Activated naive CD4-positive, alpha-beta T cell treated with anti-CD3 and anti-CD28 coated beads, Interleukin-2, amount 10 ng/mL, durations not matched to agents 7 days and 5 days (primary cell): ENCODE measurements at regions not wholly inside any gene's neighbourhood (a gene's known extent, or its start where the extent isn't known, plus 50 kb on each side); places are given as distances from the start of the nearest gene placed in this dataset.
"Not testable (repeated sequence)": the region's sequence is repeated elsewhere in the genome, so short reads cannot be mapped to it uniquely, and the experiment has no call there.

Experiments
- CTCF ChIA-PET: fragments of 350-600 bp; sonication (Branson Sonifier 250); formaldehyde crosslinking; loops from one replicate; lab custom pipeline; 2021; ENCODE audit warnings: antibody characterized with exemption; lab: Charles Lee
- DNase-seq: peaks from one replicate; pipeline ENCODE4 v3.0.0-alpha.2; 2020
- H3K27ac Mint-ChIP-seq: one replicate; pipeline ENCODE4 v1.8.0; 2021; ENCODE audit warnings: mild to moderate bottlenecking, moderate library complexity, mixed read lengths
- H3K27me3 Mint-ChIP-seq: one replicate; pipeline ENCODE4 v1.8.0; 2021; ENCODE audit warnings: mild to moderate bottlenecking, mixed read lengths
- H3K36me3 Mint-ChIP-seq: one replicate; pipeline ENCODE4 v1.8.0; 2021; ENCODE audit warnings: mixed read lengths
- H3K4me1 Mint-ChIP-seq: one replicate; pipeline ENCODE4 v1.8.0; 2021; ENCODE audit warnings: mixed read lengths
- H3K4me3 Mint-ChIP-seq: one replicate; pipeline ENCODE4 v1.8.0; 2021; ENCODE audit warnings: mild to moderate bottlenecking, moderate library complexity, mixed read lengths
- H3K9me3 Mint-ChIP-seq: one replicate; pipeline ENCODE4 v1.8.0; 2021; ENCODE audit warnings: mixed read lengths

DNA sequence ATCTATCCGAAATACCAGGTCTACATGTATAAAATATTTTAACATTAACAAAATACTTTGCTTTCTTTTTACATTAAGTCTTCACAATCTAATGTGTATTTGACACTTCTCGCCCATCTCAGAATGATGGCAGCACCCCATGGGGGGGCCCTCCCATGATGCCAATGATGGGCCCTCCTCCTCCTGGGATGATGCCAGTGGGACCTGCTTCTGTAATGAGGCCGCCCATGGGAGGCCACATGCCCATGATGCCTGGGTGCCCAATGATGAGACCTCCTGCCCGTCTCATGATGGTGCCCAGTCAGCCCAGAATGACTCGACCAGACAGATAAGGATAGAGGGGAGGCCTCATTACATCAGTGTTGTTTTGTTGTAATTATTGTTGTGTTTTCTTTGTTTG, 110.5 kb downstream of the ART5 start:
- H3K9me3 Mint-ChIP-seq, H3K36me3 Mint-ChIP-seq, H3K4me1 Mint-ChIP-seq, H3K27ac Mint-ChIP-seq, DNase-seq, H3K4me3 Mint-ChIP-seq, CTCF ChIA-PET, H3K27me3 Mint-ChIP-seq: not testable (repeated sequence)

DNA sequence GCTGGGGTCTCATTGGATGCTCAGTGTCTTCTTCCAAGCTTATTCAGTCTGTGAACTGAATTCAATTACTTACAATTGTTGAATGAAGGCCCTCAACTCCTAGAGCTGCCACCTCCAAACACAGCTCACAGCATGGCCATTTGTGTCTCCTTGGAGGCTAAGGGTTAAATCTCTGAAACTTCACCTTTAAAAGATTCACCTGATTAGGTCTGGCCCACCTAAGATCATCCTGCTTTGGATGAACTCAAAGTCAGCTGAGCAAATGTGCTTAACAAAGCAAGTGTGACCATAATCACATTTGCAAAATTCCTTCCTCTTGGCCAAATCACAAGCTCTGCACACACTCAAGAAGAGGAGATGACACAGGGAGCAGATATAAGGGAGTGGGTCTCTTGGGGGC, 118.2 kb downstream of the ART5 start:
- CTCF ChIA-PET: not testable (repeated sequence)

DNA sequence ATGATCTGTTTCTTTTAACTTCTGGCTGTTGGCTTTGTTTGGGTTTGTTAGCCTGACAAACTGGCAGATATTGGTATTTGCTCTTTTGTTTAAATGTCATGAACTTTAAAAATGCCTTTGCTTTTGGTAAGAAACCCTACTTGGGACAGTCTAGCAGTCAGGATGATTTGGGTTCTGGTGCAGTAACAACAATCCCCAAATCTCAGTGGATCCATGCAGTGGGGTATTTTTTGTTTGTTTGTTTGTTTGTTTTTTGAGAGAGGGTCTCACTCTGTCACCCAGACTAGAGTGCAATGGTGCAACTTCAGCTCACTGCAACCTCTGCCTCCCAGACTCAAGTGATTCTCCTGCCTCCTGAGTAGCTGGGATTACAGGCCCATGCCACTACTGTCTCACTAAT, 120.9 kb downstream of the ART5 start:
- peaks cover 12% of the 10 kb centered on the region for H3K27me3 Mint-ChIP-seq
- H3K27ac Mint-ChIP-seq, DNase-seq, H3K4me3 Mint-ChIP-seq, CTCF ChIA-PET, H3K9me3 Mint-ChIP-seq, H3K36me3 Mint-ChIP-seq, H3K4me1 Mint-ChIP-seq: not testable (repeated sequence)

More for the DNA sequence above, 118.2 kb downstream of the ART5 start:
- H3K27me3 Mint-ChIP-seq: peaks cover 10% of the 10 kb centered on the region
- H3K36me3 Mint-ChIP-seq, H3K4me1 Mint-ChIP-seq, H3K9me3 Mint-ChIP-seq, H3K27ac Mint-ChIP-seq, DNase-seq, H3K4me3 Mint-ChIP-seq: not testable (repeated sequence)

DNA sequence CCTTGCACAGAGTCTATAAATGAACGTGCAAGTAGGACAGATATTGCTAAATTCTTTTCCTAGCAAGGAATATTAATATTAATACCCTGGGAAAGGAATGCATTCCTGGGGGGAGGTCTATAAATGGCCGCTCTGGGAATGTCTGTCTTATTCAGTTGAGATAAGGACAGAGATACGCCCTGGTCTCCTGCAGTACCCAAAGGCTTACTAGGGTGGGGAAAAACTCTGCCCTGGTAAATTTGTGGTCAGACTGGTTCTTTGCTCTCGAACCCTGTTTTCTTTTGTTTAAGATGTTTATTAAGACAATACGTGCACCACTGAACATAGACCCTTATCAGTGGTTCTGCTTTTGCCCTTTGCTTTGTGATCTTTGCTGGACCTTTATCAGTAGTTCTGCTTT, 122.0 kb downstream of the ART5 start:
- H3K27ac Mint-ChIP-seq, H3K4me1 Mint-ChIP-seq: not testable (repeated sequence)

DNA sequence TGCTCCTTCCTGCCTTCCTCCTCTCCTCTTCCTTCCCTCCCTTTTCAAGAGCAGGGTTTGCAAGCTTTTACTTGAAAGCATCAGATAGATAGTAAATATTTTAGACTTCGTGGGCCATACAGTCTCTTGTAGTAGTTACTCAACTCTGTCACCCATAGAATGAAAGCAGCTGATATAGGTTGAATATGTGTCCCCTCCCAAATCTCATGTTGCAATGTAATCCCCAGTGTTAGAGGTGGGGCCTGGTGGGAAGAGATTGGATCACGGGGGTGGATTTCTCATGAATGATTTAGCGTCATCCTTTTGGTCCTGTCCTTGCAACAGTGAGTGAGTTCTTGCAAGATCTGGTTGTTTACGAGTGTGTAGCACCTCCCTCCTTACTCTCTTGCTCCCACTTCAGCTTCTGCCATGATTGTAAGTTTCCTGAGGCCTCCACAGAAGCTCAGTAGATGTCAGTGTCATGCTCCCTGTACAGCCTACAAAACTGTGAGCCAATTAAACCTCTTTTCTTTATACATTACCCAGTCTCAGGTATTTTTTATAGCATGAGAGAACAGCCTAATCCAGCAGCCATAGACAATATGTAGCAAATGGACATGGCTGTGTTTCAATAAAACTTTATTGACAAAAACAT, 124.7 kb downstream of the ART5 start:
- CTCF ChIA-PET, H3K27ac Mint-ChIP-seq, H3K9me3 Mint-ChIP-seq, H3K4me3 Mint-ChIP-seq, H3K36me3 Mint-ChIP-seq, DNase-seq: not testable (repeated sequence)
- Mint-ChIP-seq H3K27me3 (peaks cover 16% of the 10 kb centered on the region), H3K4me1 (peaks cover 12% of the 10 kb centered on the region)

More for the DNA sequence above, 122.0 kb downstream of the ART5 start:
- H3K27me3 Mint-ChIP-seq: peaks cover 13% of the 10 kb centered on the region
- DNase-seq, CTCF ChIA-PET, H3K4me3 Mint-ChIP-seq, H3K36me3 Mint-ChIP-seq, H3K9me3 Mint-ChIP-seq: not testable (repeated sequence)

GRCh38 chr11:3516345-3516933, 125.4 kb downstream of the ART5 start:
- H3K9me3 Mint-ChIP-seq, DNase-seq, H3K27ac Mint-ChIP-seq, H3K36me3 Mint-ChIP-seq, H3K4me3 Mint-ChIP-seq, CTCF ChIA-PET: not testable (repeated sequence)
- H3K27me3 Mint-ChIP-seq: peaks cover 16% of the 10 kb centered on the region
- H3K4me1 Mint-ChIP-seq: peaks cover 19% of the 10 kb centered on the region

- H3K27me3 Mint-ChIP-seq: peaks cover 16% of the 10 kb centered on the region
- CTCF ChIA-PET, H3K9me3 Mint-ChIP-seq, H3K36me3 Mint-ChIP-seq, DNase-seq: not testable (repeated sequence)
- H3K4me1 Mint-ChIP-seq: peaks cover 27% of the 10 kb centered on the region
- H3K4me3 Mint-ChIP-seq: peak overlapping the region; percentile 9
- peak overlapping the region; percentile 28 for H3K27ac Mint-ChIP-seq
These were observed 127.0 kb downstream of the ART5 start for GRCh38 chr11:3514635-3515424.

- CTCF ChIA-PET, H3K36me3 Mint-ChIP-seq, H3K9me3 Mint-ChIP-seq, H3K27me3 Mint-ChIP-seq, H3K4me3 Mint-ChIP-seq, DNase-seq: not testable (repeated sequence)
- Mint-ChIP-seq H3K27ac (peak overlapping the region; percentile 77), H3K4me1 (peaks cover 27% of the 10 kb centered on the region)
These were observed 128.5 kb downstream of the ART5 start for GRCh38 chr11:3513311-3513710.

GRCh38 chr11:3512751-3513150, 129.0 kb downstream of the ART5 start:
- H3K4me1 Mint-ChIP-seq: peaks cover 27% of the 10 kb centered on the region
- H3K9me3 Mint-ChIP-seq, H3K27me3 Mint-ChIP-seq, DNase-seq, H3K36me3 Mint-ChIP-seq, CTCF ChIA-PET: not testable (repeated sequence)
- H3K4me3 Mint-ChIP-seq: peak overlapping the region; percentile 42
- H3K27ac Mint-ChIP-seq: peak overlapping the region; percentile 85

DNA sequence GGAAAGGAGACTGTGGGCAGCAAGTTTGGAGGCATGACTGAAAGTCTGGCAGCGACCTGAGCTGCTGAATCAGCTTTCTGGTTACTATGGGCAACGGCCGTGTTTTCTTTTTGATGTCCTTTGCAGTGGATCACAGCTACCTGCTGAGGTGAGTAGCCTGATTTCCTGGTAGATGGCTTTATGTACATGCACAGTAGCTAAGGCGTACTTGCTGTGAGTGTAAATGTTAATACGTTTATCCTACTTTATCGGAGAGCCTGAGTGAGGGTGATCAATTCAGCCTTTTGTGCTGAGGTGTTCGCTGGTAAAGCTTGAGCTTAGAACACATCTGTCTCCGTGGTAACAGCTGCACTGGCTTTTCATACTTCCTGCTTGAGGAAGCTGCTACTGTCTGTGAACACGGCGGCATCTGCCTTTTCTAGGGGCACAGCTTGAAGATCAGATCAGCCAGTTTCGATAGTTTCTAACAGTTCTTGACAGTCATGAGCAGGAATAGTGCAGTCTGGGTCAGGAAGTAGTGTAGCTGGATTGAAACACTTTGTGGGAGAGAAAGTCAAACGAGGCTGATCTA, 129.6 kb downstream of the ART5 start:
- peak overlapping the region; percentile 85 for H3K27ac Mint-ChIP-seq
- H3K4me1 Mint-ChIP-seq: peaks cover 27% of the 10 kb centered on the region
- H3K27me3 Mint-ChIP-seq, H3K36me3 Mint-ChIP-seq, CTCF ChIA-PET, H3K9me3 Mint-ChIP-seq: not testable (repeated sequence)
- peak; percentile 51 for DNase-seq
- H3K4me3 Mint-ChIP-seq: peak overlapping the region; percentile 42

DNA sequence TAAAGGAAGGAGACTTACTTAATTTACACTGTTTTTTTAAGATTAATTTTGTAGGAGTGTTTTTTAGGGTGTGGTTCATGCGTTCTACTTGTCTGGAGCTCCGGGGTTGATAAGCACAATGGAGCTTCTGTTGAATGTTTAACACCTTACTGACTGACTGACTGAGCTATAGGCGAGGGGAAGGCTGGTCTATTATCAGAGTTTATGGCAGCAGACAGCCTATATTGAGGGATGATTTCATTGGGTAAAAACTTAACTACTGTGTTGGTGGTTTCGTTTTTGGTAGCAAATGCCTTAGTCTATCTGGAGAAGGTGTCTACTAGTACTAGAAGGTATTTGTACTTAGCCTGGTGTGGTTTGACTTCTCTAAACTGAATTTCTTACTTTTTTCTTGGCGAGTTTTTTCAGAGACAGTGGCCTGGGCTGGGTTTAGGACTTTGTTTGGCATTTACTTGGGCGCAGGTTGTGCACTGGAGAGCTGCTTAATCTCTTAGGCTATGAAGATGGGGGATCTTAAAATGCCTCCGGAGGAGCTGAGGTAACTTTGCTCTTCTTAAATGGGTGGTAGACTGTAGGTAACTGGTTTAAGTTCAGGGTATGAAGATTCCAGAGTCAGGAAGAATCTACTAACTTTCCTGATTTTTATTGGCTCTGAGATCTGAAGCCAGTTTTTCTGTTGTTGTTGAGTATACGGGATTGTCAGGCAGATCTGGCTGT, 130.2 kb downstream of the ART5 start:
- Mint-ChIP-seq H3K27ac (peak overlapping the region; percentile 85), H3K4me3 (peak overlapping the region; percentile 42), H3K4me1 (peaks cover 27% of the 10 kb centered on the region)
- H3K36me3 Mint-ChIP-seq, DNase-seq, H3K27me3 Mint-ChIP-seq, CTCF ChIA-PET, H3K9me3 Mint-ChIP-seq: not testable (repeated sequence)

DNA sequence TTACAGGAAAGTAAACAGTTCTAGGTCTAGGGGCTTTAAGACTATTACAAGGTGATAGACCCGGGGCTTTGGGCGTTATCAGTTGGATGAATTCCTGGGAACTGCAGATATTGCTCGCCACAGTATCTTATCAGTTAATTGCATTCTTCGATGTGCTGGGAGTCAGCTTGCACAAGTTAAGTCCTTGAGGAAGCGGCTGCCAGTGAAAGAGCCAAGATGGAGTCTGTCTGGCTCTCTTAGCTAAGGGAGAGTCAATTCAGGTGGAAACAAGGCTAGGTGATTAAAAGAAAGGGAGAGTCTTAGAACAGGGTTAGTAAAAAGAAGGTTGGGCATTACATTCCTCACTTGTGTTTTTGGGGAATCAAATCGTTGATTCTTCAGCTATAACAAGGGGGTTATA, 130.6 kb upstream of the ZNF195 start:
- H3K36me3 Mint-ChIP-seq, DNase-seq, H3K4me3 Mint-ChIP-seq, CTCF ChIA-PET, H3K27ac Mint-ChIP-seq, H3K27me3 Mint-ChIP-seq, H3K9me3 Mint-ChIP-seq: not testable (repeated sequence)
- peaks cover 27% of the 10 kb centered on the region for H3K4me1 Mint-ChIP-seq

- H3K4me3 Mint-ChIP-seq, CTCF ChIA-PET, H3K27me3 Mint-ChIP-seq, H3K9me3 Mint-ChIP-seq, DNase-seq, H3K36me3 Mint-ChIP-seq, H3K4me1 Mint-ChIP-seq, H3K27ac Mint-ChIP-seq: not testable (repeated sequence)
These were observed 120.3 kb upstream of the ZNF195 start for GRCh38 chr11:3499198-3499597.

DNA sequence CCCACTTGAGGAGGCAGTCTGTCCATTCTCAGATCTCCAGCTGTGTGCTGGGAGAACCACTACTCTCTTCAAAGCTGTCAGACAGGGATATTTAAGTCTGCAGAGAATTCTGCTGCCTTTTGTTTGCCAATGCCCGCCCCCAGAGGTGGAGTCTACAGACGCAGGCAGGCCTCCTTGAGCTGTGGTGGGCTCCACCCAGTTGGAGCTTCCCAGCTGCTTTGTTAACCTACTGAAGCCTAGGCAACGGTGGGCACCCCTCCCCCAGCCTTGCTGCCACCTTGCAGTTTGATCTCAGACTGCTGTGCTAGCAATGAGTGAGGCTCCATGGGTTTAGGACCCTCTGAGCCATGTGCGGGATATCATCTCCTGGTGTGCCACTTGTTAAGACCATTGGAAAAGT, 119.4 kb upstream of the ZNF195 start:
- CTCF ChIA-PET, H3K9me3 Mint-ChIP-seq, H3K36me3 Mint-ChIP-seq, DNase-seq, H3K4me3 Mint-ChIP-seq, H3K27ac Mint-ChIP-seq, H3K4me1 Mint-ChIP-seq, H3K27me3 Mint-ChIP-seq: not testable (repeated sequence)
